ENCODE measurements at regions not wholly inside any gene's neighbourhood (a gene's known extent, or its start where the extent isn't known, plus 50 kb on each side); places are given as distances from the start of the nearest gene placed in this dataset.

GRCh38 chr20:8948442-8949020, 120.4 kb upstream of the PLCB4 start:
- DNase-seq = no peak
- H2BK5ac ChIP-seq (ENCODE audit: low read length) = no peak overlapping the region
- H4K5ac ChIP-seq (ENCODE audit: low read length) = no peak overlapping the region
- no peak overlapping the region for H3K23ac ChIP-seq (ENCODE audit: low read length)
- no peak overlapping the region for H3K4ac ChIP-seq (ENCODE audit: low read depth, low read length)
- no peak overlapping the region for H4K8ac ChIP-seq (ENCODE audit: low read depth, low read length)
- H3K79me1 ChIP-seq (ENCODE audit: low read length) = no peaks in the 10 kb centered on the region
- no peak overlapping the region for H2AK5ac ChIP-seq (ENCODE audit: low read length)
- H3K9ac ChIP-seq (ENCODE audit: low read length) = no peak overlapping the region
- WGBS (ENCODE audit: extremely low coverage, insufficient coverage, low lambda C conversion rate) = no CpG with 5 or more reads among the region's 3 CpGs
- no peaks in the 10 kb centered on the region for H3K27me3 ChIP-seq (ENCODE audit: insufficient read depth, low read length, poor library complexity)
- no peak overlapping the region for H3K56ac ChIP-seq (ENCODE audit: low read length)
- H3K36me3 ChIP-seq (ENCODE audit: control insufficient read depth, insufficient read depth, low read length) = no peaks in the 10 kb centered on the region
- no peak overlapping the region for H3K18ac ChIP-seq (ENCODE audit: low read length)
- H2BK120ac ChIP-seq (ENCODE audit: low read depth, low read length) = no peak overlapping the region
- no peak overlapping the region for H3K27ac ChIP-seq (ENCODE audit: low read depth, low read length)
- H3K79me2 ChIP-seq (ENCODE audit: control insufficient read depth, insufficient read depth, low read length) = no peaks in the 10 kb centered on the region
- H3K4me2 ChIP-seq (ENCODE audit: low read length) = no peak overlapping the region
- no peak overlapping the region for H3K4me3 ChIP-seq (ENCODE audit: low read length)
- H2BK15ac ChIP-seq (replicated peaks; ENCODE audit: low read depth) = no peak overlapping the region
- H3K4me1 ChIP-seq (ENCODE audit: control insufficient read depth, low read depth, low read length) = no peaks in the 10 kb centered on the region

GRCh38 chr20:8951164-8951563, 117.7 kb upstream of the PLCB4 start:
- H3K9ac ChIP-seq (ENCODE audit: low read length) = no peak overlapping the region
- no peaks in the 10 kb centered on the region for H3K36me3 ChIP-seq (ENCODE audit: control insufficient read depth, insufficient read depth, low read length)
- no CpG with 5 or more reads among the region's 4 CpGs for WGBS (ENCODE audit: extremely low coverage, insufficient coverage, low lambda C conversion rate)
- no peak overlapping the region for H2BK15ac ChIP-seq (replicated peaks; ENCODE audit: low read depth)
- H3K4ac ChIP-seq (ENCODE audit: low read depth, low read length) = no peak overlapping the region
- H3K4me2 ChIP-seq (ENCODE audit: low read length) = no peak overlapping the region
- H3K4me3 ChIP-seq (ENCODE audit: low read length) = no peak overlapping the region
- H3K18ac ChIP-seq (ENCODE audit: low read length) = no peak overlapping the region
- no peaks in the 10 kb centered on the region for H3K79me2 ChIP-seq (ENCODE audit: control insufficient read depth, insufficient read depth, low read length)
- no peak overlapping the region for H3K23ac ChIP-seq (ENCODE audit: low read length)
- DNase-seq = no peak
- H4K8ac ChIP-seq (ENCODE audit: low read depth, low read length) = no peak overlapping the region
- H2BK5ac ChIP-seq (ENCODE audit: low read length) = no peak overlapping the region
- H4K5ac ChIP-seq (ENCODE audit: low read length) = no peak overlapping the region
- H3K27ac ChIP-seq (ENCODE audit: low read depth, low read length) = no peak overlapping the region
- no peaks in the 10 kb centered on the region for H3K79me1 ChIP-seq (ENCODE audit: low read length)
- no peak overlapping the region for H2BK120ac ChIP-seq (ENCODE audit: low read depth, low read length)
- no peaks in the 10 kb centered on the region for H3K4me1 ChIP-seq (ENCODE audit: control insufficient read depth, low read depth, low read length)
- H3K56ac ChIP-seq (ENCODE audit: low read length) = no peak overlapping the region
- H2AK5ac ChIP-seq (ENCODE audit: low read length) = no peak overlapping the region
- H3K27me3 ChIP-seq (ENCODE audit: insufficient read depth, low read length, poor library complexity) = no peaks in the 10 kb centered on the region

- Histone ChIP-seq H3K4me3 (ENCODE audit: low read length) (no peak overlapping the region), H3K4me2 (ENCODE audit: low read length) (no peak overlapping the region), H4K5ac (ENCODE audit: low read length) (no peak overlapping the region), H3K4me1 (ENCODE audit: control insufficient read depth, low read depth, low read length) (no peaks in the 10 kb centered on the region), H2BK5ac (ENCODE audit: low read length) (no peak overlapping the region), H3K18ac (ENCODE audit: low read length) (no peak overlapping the region), H2AK5ac (ENCODE audit: low read length) (no peak overlapping the region), H3K27ac (ENCODE audit: low read depth, low read length) (no peak overlapping the region), H3K79me2 (ENCODE audit: control insufficient read depth, insufficient read depth, low read length) (no peaks in the 10 kb centered on the region), H3K27me3 (ENCODE audit: insufficient read depth, low read length, poor library complexity) (no peaks in the 10 kb centered on the region), H2BK15ac (replicated peaks; ENCODE audit: low read depth) (no peak overlapping the region), H2BK120ac (ENCODE audit: low read depth, low read length) (no peak overlapping the region), H3K23ac (ENCODE audit: low read length) (no peak overlapping the region), H3K56ac (ENCODE audit: low read length) (no peak overlapping the region), H4K8ac (ENCODE audit: low read depth, low read length) (no peak overlapping the region), H3K36me3 (ENCODE audit: control insufficient read depth, insufficient read depth, low read length) (no peaks in the 10 kb centered on the region), H3K4ac (ENCODE audit: low read depth, low read length) (no peak overlapping the region), H3K79me1 (ENCODE audit: low read length) (no peaks in the 10 kb centered on the region), H3K9ac (ENCODE audit: low read length) (no peak overlapping the region)
- no CpG with 5 or more reads among the region's 2 CpGs for WGBS (ENCODE audit: extremely low coverage, insufficient coverage, low lambda C conversion rate)
- DNase-seq = no peak
These were observed 116.2 kb upstream of the PLCB4 start for GRCh38 chr20:8952721-8953120.

GRCh38 chr20:8953300-8953699, 115.6 kb upstream of the PLCB4 start:
- H2BK15ac ChIP-seq (replicated peaks; ENCODE audit: low read depth) = no peak overlapping the region
- H4K5ac ChIP-seq (ENCODE audit: low read length) = no peak overlapping the region
- H2BK5ac ChIP-seq (ENCODE audit: low read length) = no peak overlapping the region
- no peaks in the 10 kb centered on the region for H3K79me1 ChIP-seq (ENCODE audit: low read length)
- no peak overlapping the region for H3K27ac ChIP-seq (ENCODE audit: low read depth, low read length)
- H3K27me3 ChIP-seq (ENCODE audit: insufficient read depth, low read length, poor library complexity) = no peaks in the 10 kb centered on the region
- no CpG with 5 or more reads among the region's 1 CpG for WGBS (ENCODE audit: extremely low coverage, insufficient coverage, low lambda C conversion rate)
- no peak overlapping the region for H4K8ac ChIP-seq (ENCODE audit: low read depth, low read length)
- peak; percentile 28 for DNase-seq
- no peak overlapping the region for H3K18ac ChIP-seq (ENCODE audit: low read length)
- H3K56ac ChIP-seq (ENCODE audit: low read length) = no peak overlapping the region
- H3K4ac ChIP-seq (ENCODE audit: low read depth, low read length) = no peak overlapping the region
- H3K4me2 ChIP-seq (ENCODE audit: low read length) = no peak overlapping the region
- no peak overlapping the region for H2AK5ac ChIP-seq (ENCODE audit: low read length)
- no peaks in the 10 kb centered on the region for H3K79me2 ChIP-seq (ENCODE audit: control insufficient read depth, insufficient read depth, low read length)
- H3K4me1 ChIP-seq (ENCODE audit: control insufficient read depth, low read depth, low read length) = no peaks in the 10 kb centered on the region
- no peak overlapping the region for H2BK120ac ChIP-seq (ENCODE audit: low read depth, low read length)
- H3K36me3 ChIP-seq (ENCODE audit: control insufficient read depth, insufficient read depth, low read length) = no peaks in the 10 kb centered on the region
- no peak overlapping the region for H3K9ac ChIP-seq (ENCODE audit: low read length)
- no peak overlapping the region for H3K23ac ChIP-seq (ENCODE audit: low read length)
- no peak overlapping the region for H3K4me3 ChIP-seq (ENCODE audit: low read length)

DNA sequence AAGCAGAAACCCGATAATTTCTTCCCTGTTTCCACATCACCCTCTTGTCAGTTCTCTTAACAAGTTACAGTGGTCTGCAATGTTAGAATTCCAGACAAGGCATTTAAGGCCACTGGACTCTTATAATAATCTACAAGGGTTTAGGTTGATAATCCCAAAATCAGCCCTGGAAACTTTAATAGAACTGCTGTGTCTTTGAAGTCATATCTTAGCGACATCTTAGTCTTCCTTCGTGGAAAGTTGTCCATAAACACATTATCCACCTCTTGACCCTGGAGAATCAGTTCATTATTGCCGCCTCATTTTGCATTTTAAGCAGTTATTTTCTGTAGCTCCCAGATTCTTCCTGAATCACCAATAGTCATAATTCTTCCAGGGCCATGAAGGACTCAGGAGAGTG, 108.6 kb upstream of the PLCB4 start:
- Histone ChIP-seq H3K79me1 (ENCODE audit: low read length) (no peaks in the 10 kb centered on the region), H4K5ac (ENCODE audit: low read length) (no peak overlapping the region), H3K4me2 (ENCODE audit: low read length) (no peak overlapping the region), H4K8ac (ENCODE audit: low read depth, low read length) (no peak overlapping the region), H3K9ac (ENCODE audit: low read length) (no peak overlapping the region), H3K27me3 (ENCODE audit: insufficient read depth, low read length, poor library complexity) (no peaks in the 10 kb centered on the region), H3K18ac (ENCODE audit: low read length) (no peak overlapping the region), H2AK5ac (ENCODE audit: low read length) (no peak overlapping the region), H3K79me2 (ENCODE audit: control insufficient read depth, insufficient read depth, low read length) (no peaks in the 10 kb centered on the region), H3K4ac (ENCODE audit: low read depth, low read length) (no peak overlapping the region), H2BK15ac (replicated peaks; ENCODE audit: low read depth) (no peak overlapping the region), H2BK120ac (ENCODE audit: low read depth, low read length) (no peak overlapping the region), H3K4me1 (ENCODE audit: control insufficient read depth, low read depth, low read length) (no peaks in the 10 kb centered on the region), H3K27ac (ENCODE audit: low read depth, low read length) (no peak overlapping the region), H2BK5ac (ENCODE audit: low read length) (no peak overlapping the region), H3K56ac (ENCODE audit: low read length) (no peak overlapping the region), H3K23ac (ENCODE audit: low read length) (no peak overlapping the region), H3K36me3 (ENCODE audit: control insufficient read depth, insufficient read depth, low read length) (no peaks in the 10 kb centered on the region), H3K4me3 (ENCODE audit: low read length) (no peak overlapping the region)
- no peak for DNase-seq
- no CpG with 5 or more reads among the region's 4 CpGs for WGBS (ENCODE audit: extremely low coverage, insufficient coverage, low lambda C conversion rate)

DNA sequence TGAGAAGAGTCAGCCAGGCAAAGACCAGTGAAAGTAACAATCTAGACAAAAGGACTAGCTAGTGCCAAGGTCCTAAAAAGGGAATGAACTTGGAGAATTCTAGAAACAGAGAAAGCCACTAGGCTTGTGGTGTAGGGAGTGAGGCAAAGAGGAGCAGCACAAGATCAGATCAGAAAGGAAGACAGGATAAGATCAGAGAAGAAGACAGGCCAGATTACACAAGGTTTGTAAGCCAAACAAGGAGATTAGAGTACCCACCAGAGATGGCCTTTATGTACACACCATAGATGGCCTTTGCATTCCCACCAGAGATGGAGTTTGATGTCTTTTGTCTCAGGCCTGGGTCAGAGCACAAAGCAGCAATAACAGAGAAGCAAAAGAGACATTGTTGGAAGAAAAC, 105.6 kb upstream of the PLCB4 start:
- no peak overlapping the region for H2BK15ac ChIP-seq (replicated peaks; ENCODE audit: low read depth)
- no peaks in the 10 kb centered on the region for H3K79me2 ChIP-seq (ENCODE audit: control insufficient read depth, insufficient read depth, low read length)
- H2BK120ac ChIP-seq (ENCODE audit: low read depth, low read length) = no peak overlapping the region
- H2BK5ac ChIP-seq (ENCODE audit: low read length) = no peak overlapping the region
- DNase-seq = no peak
- no peak overlapping the region for H3K4me2 ChIP-seq (ENCODE audit: low read length)
- H3K27me3 ChIP-seq (ENCODE audit: insufficient read depth, low read length, poor library complexity) = no peaks in the 10 kb centered on the region
- H4K5ac ChIP-seq (ENCODE audit: low read length) = no peak overlapping the region
- no peak overlapping the region for H3K56ac ChIP-seq (ENCODE audit: low read length)
- no peaks in the 10 kb centered on the region for H3K4me1 ChIP-seq (ENCODE audit: control insufficient read depth, low read depth, low read length)
- no peaks in the 10 kb centered on the region for H3K79me1 ChIP-seq (ENCODE audit: low read length)
- no peak overlapping the region for H3K23ac ChIP-seq (ENCODE audit: low read length)
- no peak overlapping the region for H3K4me3 ChIP-seq (ENCODE audit: low read length)
- no peak overlapping the region for H3K27ac ChIP-seq (ENCODE audit: low read depth, low read length)
- no peak overlapping the region for H3K4ac ChIP-seq (ENCODE audit: low read depth, low read length)
- H4K8ac ChIP-seq (ENCODE audit: low read depth, low read length) = no peak overlapping the region
- H3K36me3 ChIP-seq (ENCODE audit: control insufficient read depth, insufficient read depth, low read length) = no peaks in the 10 kb centered on the region
- H3K9ac ChIP-seq (ENCODE audit: low read length) = no peak overlapping the region
- no peak overlapping the region for H3K18ac ChIP-seq (ENCODE audit: low read length)
- H2AK5ac ChIP-seq (ENCODE audit: low read length) = no peak overlapping the region

Data from mesendoderm (in vitro differentiated cells).